ENCODE measurements at regions not wholly inside any gene's neighbourhood (a gene's known extent, or its start where the extent isn't known, plus 50 kb on each side); places are given as distances from the start of the nearest gene placed in this dataset.

GRCh38 chr3:137071104-137071503, 113.3 kb downstream of the IL20RB start:
- TF ChIP-seq CTCF (IDR thresholded peaks at IDR 0.05; ENCODE audit: low read depth, low read length, poor library complexity, severe bottlenecking) (no peak), EZH2phosphoT487 (IDR thresholded peaks at IDR 0.05; ENCODE audit: borderline replicate concordance, low read length) (no peak)

Measured in DOHH2 (cell line).